IMR-90 (cell line): ENCODE measurements at regions not wholly inside any gene's neighbourhood (a gene's known extent, or its start where the extent isn't known, plus 50 kb on each side); places are given as distances from the start of the nearest gene placed in this dataset.

Source experiments
- FOS ChIP-seq: fragments of 150-350 bp; IDR thresholded peaks from 2 replicates; pipeline ENCODE4 v1.6.1; 2016; ENCODE audit warnings: low read depth, low read length
- MAFK ChIP-seq: IDR thresholded peaks from 2 replicates; pipeline ENCODE4 v1.6.1; 2012; ENCODE audit warnings: low read depth, low read length, improper control_type of control experiment
- POLR2A ChIP-seq: IDR thresholded peaks from 2 replicates; pipeline ENCODE4 v1.6.1; 2012; ENCODE audit warnings: mild to moderate bottlenecking, low read depth, low read length
- RCOR1 ChIP-seq: IDR thresholded peaks from 2 replicates; pipeline ENCODE4 v1.6.1; 2012; ENCODE audit warnings: mild to moderate bottlenecking, low read length, improper control_type of control experiment; ENCODE audit not compliant: insufficient replicate concordance
- TF ChIP-seq, protein P1 (sequence below): conservative IDR thresholded peaks from 2 replicates; pipeline ENCODE4 v1.5.1; 2012; ENCODE audit warnings: mild to moderate bottlenecking, low read depth, low read length, improper control_type of control experiment

DNA sequence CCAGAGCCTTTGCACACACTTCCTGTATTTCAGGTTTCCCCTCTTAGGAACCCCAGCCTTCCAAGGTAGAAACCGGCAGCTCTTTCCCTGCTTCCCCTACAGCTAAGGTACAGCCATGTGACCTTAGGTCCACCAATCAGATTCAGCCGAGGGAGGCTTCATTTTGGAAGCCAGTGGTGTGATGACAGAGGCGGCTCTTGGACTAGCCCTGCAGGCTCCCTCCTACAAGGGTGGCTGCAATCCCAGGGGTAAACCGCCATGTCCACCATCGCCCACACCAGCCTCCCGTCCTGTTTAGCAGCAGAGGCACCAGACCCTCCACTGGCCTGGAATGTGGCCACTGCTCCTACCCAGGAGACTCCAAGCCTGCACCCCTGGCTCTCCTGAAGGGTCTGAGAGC is 65.6 kb downstream of the SERPINA3 start:
- TF ChIP-seq RCOR1 = no peak
- no peak for TF ChIP-seq MAFK
- TF ChIP-seq, protein P1, sequence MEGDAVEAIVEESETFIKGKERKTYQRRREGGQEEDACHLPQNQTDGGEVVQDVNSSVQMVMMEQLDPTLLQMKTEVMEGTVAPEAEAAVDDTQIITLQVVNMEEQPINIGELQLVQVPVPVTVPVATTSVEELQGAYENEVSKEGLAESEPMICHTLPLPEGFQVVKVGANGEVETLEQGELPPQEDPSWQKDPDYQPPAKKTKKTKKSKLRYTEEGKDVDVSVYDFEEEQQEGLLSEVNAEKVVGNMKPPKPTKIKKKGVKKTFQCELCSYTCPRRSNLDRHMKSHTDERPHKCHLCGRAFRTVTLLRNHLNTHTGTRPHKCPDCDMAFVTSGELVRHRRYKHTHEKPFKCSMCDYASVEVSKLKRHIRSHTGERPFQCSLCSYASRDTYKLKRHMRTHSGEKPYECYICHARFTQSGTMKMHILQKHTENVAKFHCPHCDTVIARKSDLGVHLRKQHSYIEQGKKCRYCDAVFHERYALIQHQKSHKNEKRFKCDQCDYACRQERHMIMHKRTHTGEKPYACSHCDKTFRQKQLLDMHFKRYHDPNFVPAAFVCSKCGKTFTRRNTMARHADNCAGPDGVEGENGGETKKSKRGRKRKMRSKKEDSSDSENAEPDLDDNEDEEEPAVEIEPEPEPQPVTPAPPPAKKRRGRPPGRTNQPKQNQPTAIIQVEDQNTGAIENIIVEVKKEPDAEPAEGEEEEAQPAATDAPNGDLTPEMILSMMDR = no peak
- TF ChIP-seq POLR2A = no peak
- no peak for TF ChIP-seq FOS
